HG02759 (cell line): ENCODE measurements at regions not wholly inside any gene's neighbourhood (a gene's known extent, or its start where the extent isn't known, plus 50 kb on each side); places are given as distances from the start of the nearest gene placed in this dataset.

Source experiments
- ATAC-seq: cut with Tn5 transposase; IDR thresholded peaks from one replicate; pipeline ENCODE4 v1.9.1; 2021; ENCODE audit warnings: mild to moderate bottlenecking, moderate library complexity; ENCODE audit not compliant: unreplicated experiment

- no peak for ATAC-seq
These were observed 378.4 kb downstream of the SPATA31D1 start for GRCh38 chr9:82367016-82367415.

GRCh38 chr9:82367929-82368328, 379.4 kb downstream of the SPATA31D1 start:
- no peak for ATAC-seq

DNA sequence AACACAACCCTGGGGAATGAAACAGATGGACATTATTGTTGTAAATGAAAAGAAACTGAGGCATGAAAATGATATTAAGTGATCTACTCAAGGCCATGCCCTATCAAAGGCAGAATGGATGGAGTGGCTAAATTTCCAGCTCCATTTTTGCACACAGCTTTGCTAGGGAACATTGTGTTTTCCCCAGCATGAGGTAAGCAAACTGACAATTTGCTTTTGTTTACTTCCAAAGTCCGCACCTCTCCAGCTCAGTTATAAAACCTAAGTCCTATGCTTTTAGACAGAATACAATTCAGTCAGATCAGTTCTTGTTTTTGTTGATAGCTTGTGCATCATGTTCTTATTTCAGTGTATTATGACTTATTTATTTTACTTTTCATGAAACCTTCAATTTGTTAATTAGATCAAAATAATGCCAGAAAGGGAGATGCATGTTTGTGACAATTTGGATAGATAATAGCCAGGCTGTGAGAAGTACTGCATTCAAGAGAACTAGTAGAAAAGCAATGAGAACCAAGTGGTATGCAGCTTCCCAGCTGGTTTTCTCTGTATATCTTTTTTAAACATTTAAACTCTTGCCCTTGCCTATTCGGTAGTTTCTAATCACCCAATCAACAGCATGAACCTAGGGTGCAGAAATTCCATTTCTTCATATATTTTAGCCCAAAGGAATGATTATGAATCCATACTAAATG, 380.8 kb downstream of the SPATA31D1 start:
- no peak for ATAC-seq

DNA sequence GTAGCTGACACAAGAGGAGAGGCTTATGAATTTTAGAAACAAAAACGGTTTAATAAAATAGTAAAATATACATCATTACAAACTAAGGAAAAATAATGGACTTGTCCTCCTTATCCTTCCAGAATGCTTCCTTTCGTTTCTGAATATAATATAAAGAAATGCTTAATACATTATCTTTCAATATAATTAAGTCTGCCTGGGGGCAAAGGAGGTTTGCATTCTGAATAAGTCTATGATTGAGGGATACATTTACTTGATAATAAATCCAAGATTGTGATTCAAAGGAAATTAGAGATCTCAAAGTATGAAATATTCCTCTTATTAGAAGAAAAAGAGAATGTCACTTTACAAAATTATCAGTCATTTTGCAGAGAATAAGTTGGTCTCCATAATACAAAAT, 386.5 kb downstream of the SPATA31D1 start:
- no peak for ATAC-seq

- no peak for ATAC-seq
These were observed 388.2 kb downstream of the SPATA31D1 start for GRCh38 chr9:82376677-82377232.

DNA sequence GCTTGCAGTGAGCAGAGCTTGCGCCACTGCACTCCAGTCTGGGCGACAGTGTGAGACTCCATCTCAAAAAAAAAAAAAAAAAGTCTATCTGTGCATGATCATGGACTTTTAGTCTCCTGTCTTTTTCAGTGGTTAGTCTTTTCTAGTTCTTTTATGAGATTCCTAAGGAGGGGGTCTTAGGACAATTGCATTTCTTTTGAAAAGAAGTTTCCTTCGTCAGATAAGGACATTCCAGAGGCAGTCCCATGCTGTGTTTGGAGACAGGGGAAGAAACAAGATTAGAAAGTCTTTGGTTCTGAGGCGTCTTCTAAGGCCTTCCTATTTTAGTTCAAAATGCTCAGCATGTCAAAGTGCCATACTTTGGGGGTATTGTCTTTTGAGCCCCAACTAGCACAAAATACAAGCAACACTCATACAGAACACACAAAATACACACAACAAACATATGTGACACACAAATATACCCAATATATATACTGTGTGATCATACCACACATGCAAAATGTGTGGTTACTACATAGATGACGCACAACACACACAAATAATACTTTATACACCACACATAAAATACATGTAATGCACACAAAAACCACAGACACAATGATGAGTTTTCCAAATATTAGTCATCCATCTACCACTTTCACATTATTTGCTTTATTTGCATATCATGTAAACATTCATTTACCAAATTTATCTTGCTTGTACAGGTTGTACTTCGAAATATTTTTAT, 394.5 kb downstream of the SPATA31D1 start:
- no peak for ATAC-seq

DNA sequence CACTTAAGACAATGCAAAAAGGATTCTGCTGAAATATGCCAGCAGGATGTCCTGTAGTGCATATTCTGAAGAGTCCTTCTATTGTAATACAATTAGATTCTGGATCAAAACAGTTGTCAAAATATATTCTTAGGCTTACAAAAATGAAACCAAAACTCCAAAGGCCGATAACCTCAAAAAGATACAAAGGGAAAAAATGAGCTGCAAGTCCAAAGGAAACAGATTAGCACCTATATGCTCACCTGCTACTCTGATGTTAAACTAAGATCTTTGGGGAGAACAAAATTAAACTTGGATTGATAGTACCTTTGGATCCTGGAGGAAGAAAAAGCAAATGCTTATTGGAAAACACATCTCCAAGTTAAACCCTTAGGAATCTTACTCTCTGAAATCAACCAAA, 397.1 kb downstream of the SPATA31D1 start:
- ATAC-seq = no peak

GRCh38 chr9:82397534-82397933, 409.0 kb downstream of the SPATA31D1 start:
- ATAC-seq = no peak

DNA sequence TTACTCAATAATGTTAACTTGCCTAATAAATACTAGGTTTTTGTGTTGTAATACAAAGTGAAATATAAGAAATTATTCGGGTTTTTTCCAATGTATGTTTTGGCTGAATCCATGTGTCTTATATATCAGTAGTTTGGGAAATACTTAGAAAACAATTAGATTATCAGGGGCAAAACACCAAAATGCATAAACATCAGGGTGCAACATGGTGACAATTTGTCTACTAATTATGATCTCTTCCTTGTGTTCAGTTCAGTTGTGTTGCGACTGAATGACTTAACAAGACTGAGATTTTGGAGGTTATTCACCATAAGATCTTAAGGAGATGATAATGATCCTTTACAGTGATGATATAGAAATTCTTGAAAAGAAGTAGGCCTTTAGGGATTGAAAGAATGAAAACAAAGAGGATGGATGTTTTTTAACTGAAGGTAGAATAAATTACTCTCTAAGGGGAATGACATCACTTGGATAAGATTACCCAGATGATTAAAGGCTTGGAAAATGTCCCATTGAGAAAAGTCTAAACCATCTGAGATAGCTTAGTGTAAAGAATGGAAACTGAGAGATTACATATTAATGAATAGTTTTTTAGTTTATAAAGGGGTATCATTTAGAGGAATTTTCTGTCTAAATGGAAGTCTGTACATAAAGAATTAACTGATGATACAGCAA, 415.8 kb downstream of the SPATA31D1 start:
- ATAC-seq = no peak

- ATAC-seq = no peak
These were observed 416.3 kb downstream of the SPATA31D1 start for GRCh38 chr9:82404881-82405280.

- ATAC-seq = no peak
These were observed 418.0 kb downstream of the SPATA31D1 start for GRCh38 chr9:82406456-82407085.

GRCh38 chr9:82410306-82410705, 421.7 kb downstream of the SPATA31D1 start:
- peak; percentile 94 for ATAC-seq

- ATAC-seq = peak; percentile 34
These were observed 422.3 kb downstream of the SPATA31D1 start for GRCh38 chr9:82410866-82411265.

- no peak for ATAC-seq
These were observed 424.2 kb downstream of the SPATA31D1 start for GRCh38 chr9:82412586-82413305.

- ATAC-seq = no peak
These were observed 428.9 kb downstream of the SPATA31D1 start for GRCh38 chr9:82417501-82417900.

DNA sequence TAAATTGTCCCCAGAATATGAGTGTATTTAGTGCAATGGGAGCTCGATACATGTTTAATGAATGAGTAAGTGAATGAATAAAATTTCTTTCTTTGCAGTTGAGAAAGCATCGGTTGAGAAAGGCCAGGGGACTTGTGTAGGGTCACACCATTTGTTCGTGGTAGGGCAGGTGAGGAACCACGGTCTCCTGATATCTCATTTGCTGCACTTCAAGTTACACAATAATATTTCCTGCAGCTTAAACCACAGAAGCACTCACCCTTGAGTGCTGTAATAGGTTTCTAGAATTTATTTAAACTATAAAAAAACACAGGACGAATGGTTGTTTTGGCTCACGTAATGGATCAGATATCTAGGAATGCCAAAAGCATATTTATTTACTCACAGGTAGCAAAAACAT, 429.8 kb downstream of the SPATA31D1 start:
- ATAC-seq = no peak

DNA sequence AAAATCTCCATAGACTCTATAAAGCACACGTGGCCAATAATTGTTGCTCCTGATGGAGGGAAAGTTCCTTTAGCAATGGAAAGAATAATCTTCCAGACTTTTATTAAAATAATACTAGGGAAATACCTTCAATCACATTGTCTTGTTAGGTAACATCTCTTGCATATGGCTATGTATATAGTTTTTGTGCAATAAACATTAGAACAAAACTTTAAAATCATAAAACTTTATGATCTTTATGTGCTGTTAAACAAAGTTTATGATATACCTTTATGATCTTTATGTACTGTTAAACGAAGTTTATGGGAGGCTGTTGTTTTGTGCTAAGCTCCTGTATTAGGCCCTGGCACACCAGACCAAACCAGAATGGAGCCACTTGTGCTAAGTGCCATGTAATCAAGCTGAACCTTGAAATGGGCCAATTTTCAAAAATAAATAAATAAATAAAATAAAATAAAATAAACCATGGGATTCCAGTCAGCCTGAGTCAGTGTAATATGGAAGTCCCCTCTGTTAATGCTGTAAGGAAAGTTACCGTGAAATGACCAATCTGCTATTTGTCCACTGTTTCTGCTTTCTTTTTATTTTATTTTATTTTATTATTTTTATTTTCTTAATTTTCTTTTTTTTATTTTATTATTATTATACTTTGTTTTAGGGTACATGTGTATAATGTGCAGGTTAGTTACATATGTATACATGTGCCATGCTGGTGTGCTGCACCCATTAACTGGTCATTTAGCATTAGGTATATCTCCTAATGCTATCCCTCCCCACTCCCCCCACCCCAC, 431.3 kb downstream of the SPATA31D1 start:
- no peak for ATAC-seq

DNA sequence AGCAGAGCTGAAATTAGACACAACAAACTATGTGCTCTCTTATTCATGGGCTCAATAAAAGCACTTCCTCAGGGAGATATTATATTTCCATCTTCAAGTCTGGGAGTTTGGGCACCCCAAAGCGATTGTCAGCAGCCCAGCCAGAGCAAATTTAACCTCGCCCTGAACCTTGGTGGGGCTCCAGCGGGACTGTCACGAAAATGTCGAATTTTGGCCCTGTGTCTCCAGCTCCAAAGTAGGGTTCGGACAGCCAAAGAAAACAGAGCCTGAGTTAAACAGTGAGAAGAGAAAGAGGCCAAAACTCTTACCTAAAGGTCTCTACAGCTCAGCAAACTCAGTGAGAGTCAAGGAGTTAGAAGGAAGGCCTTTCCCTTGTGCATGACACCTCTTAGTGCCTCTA, 432.9 kb downstream of the SPATA31D1 start:
- no peak for ATAC-seq

DNA sequence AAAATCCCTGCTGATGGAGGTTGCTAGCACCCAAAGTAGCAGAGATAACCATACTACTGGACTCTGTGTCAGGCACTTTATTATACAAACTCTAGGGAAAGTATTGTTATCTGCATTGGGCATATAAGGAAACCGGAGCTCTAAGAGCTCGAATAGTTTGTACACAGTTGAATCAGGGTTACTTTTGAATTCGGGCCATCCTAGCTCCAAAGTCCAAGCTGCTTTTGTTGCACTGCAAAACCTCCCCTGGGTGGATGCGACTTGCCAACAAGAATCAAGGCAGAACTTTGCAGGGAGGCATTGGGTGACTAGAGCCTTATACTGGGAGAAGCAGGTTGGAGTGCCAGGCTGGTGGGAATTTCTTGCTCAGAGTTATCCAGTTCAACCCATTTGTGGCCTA, 435.1 kb downstream of the SPATA31D1 start:
- ATAC-seq = no peak

- no peak for ATAC-seq
These were observed 436.1 kb downstream of the SPATA31D1 start for GRCh38 chr9:82424599-82425120.
